CD4-positive, CD25-positive, alpha-beta regulatory T cell (primary cell): ENCODE measurements at regions not wholly inside any gene's neighbourhood (a gene's known extent, or its start where the extent isn't known, plus 50 kb on each side); places are given as distances from the start of the nearest gene placed in this dataset.

Source experiments
- ATAC-seq, 2 donors: fragments of 150-1000 bp; cut with Tn5 transposase; one replicate each; pipeline ENCODE4 v1.10.0; 2021; ENCODE audit warnings: low read depth in 2 of 2, moderate number of reproducible peaks in 2 of 2, moderate library complexity in 1 of 2
- DNase-seq, 3 donors: peaks; one replicate each; pipeline versions ENCODE4 v3.0.0 to v3.0.0-alpha.2; 2012 to 2022; ENCODE audit warnings: mixed read lengths in 1 of 3
- H3K27ac ChIP-seq: one replicate; pipeline ENCODE4 v1.7.0; 2013; ENCODE audit warnings: mild to moderate bottlenecking, low read length; ENCODE audit not compliant: insufficient read depth, poor library complexity, severe bottlenecking
- H3K27me3 ChIP-seq: one replicate; pipeline ENCODE4 v1.7.0; 2013; ENCODE audit warnings: low read length; ENCODE audit not compliant: control insufficient read depth, insufficient read depth
- H3K36me3 ChIP-seq: one replicate; pipeline ENCODE4 v1.7.0; 2013; ENCODE audit warnings: mild to moderate bottlenecking, low read length, moderate library complexity; ENCODE audit not compliant: control insufficient read depth, insufficient read depth
- H3K4me1 ChIP-seq: 2 replicates; pipeline ENCODE4 v1.7.0; 2013; ENCODE audit warnings: mild to moderate bottlenecking, low read length; ENCODE audit not compliant: insufficient read depth, control insufficient read depth, poor library complexity, severe bottlenecking
- H3K4me3 ChIP-seq: one replicate; pipeline ENCODE4 v1.7.0; 2013; ENCODE audit warnings: low read depth, mild to moderate bottlenecking, low read length, moderate library complexity
- H3K9me3 ChIP-seq, 2 experiments: 1 replicate in 1 of 2; 2 replicates in 1 of 2; pipeline ENCODE4 v1.7.0; 2013; ENCODE audit warnings: low read length in 2 of 2, mild to moderate bottlenecking in 1 of 2, moderate library complexity in 1 of 2; ENCODE audit not compliant: control insufficient read depth in 2 of 2
- H3K27ac Mint-ChIP-seq, 3 donors: one replicate each; pipeline ENCODE4 v1.8.0; 2020 to 2022; ENCODE audit warnings: mild to moderate bottlenecking in 3 of 3, mixed read lengths in 3 of 3, moderate library complexity in 2 of 3
- H3K27me3 Mint-ChIP-seq: one replicate; pipeline ENCODE4 v1.8.0; 2022; ENCODE audit warnings: mild to moderate bottlenecking, mixed read lengths
- H3K36me3 Mint-ChIP-seq: one replicate; pipeline ENCODE4 v1.8.0; 2020; ENCODE audit warnings: mixed read lengths
- H3K4me1 Mint-ChIP-seq, 4 donors: one replicate each; pipeline ENCODE4 v1.8.0; 2020 to 2022; ENCODE audit warnings: mixed read lengths in 4 of 4, mild to moderate bottlenecking in 1 of 4
- H3K4me3 Mint-ChIP-seq, 4 donors: one replicate each; pipeline ENCODE4 v1.8.0; 2020 to 2022; ENCODE audit warnings: mild to moderate bottlenecking in 4 of 4, mixed read lengths in 4 of 4, moderate library complexity in 3 of 4
- H3K9me3 Mint-ChIP-seq, 7 donors: one replicate each; pipeline ENCODE4 v1.8.0; 2020 to 2022; ENCODE audit warnings: mixed read lengths in 7 of 7, mild to moderate bottlenecking in 3 of 7, moderate library complexity in 2 of 7

DNA sequence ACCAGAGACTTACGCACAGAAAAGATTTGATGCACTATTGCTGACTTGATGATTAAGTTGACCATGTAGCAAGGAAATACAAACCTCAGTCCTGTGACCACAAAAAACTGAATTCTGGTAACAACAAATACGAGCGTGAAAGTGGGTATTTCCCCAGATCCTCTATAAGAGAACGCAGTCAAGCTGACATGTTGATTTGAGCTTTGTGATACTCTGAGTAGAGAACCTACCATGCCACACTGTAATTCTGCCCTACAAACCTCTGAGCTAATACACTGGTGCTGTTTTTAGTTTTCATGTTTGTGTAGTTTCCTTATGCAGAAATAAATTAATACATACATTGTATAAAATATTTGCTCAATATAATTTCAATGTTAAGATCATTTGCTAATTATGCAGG is 565.6 kb upstream of the EPHA5 start:
- Histone ChIP-seq H3K4me3 (no peak overlapping the region), H3K36me3 (no peaks in the 10 kb centered on the region), H3K4me1 (no peaks in the 10 kb centered on the region), H3K27me3 (no peaks in the 10 kb centered on the region), H3K27ac (no peak overlapping the region), H3K9me3 (peaks cover 1 to 3% of the 10 kb centered on the region in 2 experiments)
- no peaks in the 10 kb centered on the region for H3K4me1 Mint-ChIP-seq
- DNase-seq (no peak), ATAC-seq (no peak)
- no peaks in the 10 kb centered on the region for H3K27me3 Mint-ChIP-seq
- H3K4me3 Mint-ChIP-seq, result no peak overlapping the region
- H3K9me3 Mint-ChIP-seq, result peaks cover 0 to 13% (median 8%) of the 10 kb centered on the region in 7 donors
- H3K36me3 Mint-ChIP-seq, result no peaks in the 10 kb centered on the region
- no peak overlapping the region for H3K27ac Mint-ChIP-seq

DNA sequence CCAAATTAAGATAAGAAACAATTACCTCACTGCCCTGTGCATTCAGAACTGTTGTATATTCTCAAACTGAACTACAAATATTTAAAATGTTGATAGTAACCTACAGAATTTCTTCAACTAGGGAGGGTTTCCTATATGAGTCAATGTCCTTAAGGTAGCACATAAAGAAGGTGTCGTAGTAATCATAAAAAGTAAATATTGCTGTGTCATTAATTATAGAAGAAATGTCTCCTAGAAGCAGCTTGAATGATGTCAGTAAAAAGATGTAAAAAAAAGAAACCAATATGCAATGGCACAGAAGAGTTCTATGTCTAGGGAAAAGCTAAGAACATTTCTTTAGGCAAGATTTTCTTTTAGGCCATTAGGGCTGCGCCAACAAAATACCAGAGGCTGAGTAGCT is 559.6 kb upstream of the EPHA5 start:
- Mint-ChIP-seq H3K36me3 (no peaks in the 10 kb centered on the region), H3K4me3 (no peak overlapping the region), H3K9me3 (peaks cover 0 to 5% (median 3%) of the 10 kb centered on the region in 7 donors), H3K27ac (no peak overlapping the region), H3K4me1 (no peaks in the 10 kb centered on the region), H3K27me3 (no peaks in the 10 kb centered on the region)
- Histone ChIP-seq H3K27ac (no peak overlapping the region), H3K9me3 (no peaks in the 10 kb centered on the region), H3K36me3 (no peaks in the 10 kb centered on the region), H3K27me3 (no peaks in the 10 kb centered on the region), H3K4me1 (no peaks in the 10 kb centered on the region), H3K4me3 (no peak overlapping the region)
- DNase-seq (no peak), ATAC-seq (no peak)

DNA sequence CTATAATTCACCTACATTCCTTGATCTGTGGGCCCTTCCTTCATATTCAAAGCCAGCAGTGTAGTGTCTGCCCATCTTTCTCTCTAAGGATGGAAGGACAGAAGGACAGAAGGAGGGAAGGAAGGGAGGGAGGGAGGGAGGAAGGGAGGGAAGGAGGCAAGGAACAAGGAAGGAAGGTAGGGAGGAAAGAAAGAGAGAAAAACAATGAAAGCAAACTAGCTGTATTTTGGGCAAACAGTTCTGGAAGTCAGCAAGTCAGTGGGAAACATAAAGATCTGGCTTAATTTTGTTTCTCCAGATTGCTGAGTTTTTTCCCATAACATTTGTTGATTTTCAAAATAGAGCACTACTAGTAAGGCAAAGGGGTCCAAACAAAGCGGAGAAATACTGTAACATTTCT is 555.2 kb upstream of the EPHA5 start:
- H3K4me1 Mint-ChIP-seq, result no peaks in the 10 kb centered on the region

DNA sequence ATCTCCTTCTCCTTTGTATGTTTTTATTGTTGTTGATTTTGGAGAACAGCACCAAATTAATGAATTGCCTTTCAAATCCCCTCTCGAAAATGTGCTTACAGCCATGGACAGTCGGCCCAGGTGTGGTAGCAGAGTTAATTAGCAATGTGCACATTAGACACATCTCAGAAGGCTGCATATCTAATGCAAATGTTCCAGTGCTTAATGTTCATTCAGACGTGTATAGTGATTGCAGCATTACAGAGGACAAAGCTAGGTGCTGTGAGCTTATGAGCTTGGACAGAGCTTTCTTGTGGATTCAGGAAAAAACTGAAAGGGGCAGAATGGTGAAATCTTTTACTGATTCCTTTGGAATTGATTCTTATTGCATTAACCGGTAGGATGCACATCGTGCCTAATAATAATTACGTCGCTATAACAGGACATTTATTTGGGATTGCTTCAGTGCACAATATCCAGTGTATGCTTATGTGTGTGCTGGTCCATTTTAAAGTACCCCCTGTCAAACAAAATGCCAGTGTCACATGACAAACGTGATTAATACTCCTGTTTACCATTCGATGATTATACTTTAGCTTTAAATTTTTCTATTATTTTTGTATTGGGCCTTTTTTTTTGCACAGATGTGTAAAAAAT is 552.9 kb upstream of the EPHA5 start:
- peaks cover 2 to 12% (median 5%) of the 10 kb centered on the region in 7 donors for H3K9me3 Mint-ChIP-seq

More for the DNA sequence above, 555.2 kb upstream of the EPHA5 start:
- no peaks in the 10 kb centered on the region for H3K9me3 ChIP-seq
- ATAC-seq, result no peak
- H3K4me1 ChIP-seq, result no peaks in the 10 kb centered on the region
- H3K4me3 ChIP-seq, result no peak overlapping the region
- DNase-seq, result no peak
- no peaks in the 10 kb centered on the region for H3K36me3 Mint-ChIP-seq
- H3K27ac Mint-ChIP-seq, result no peak overlapping the region
- H3K36me3 ChIP-seq, result no peaks in the 10 kb centered on the region
- no peaks in the 10 kb centered on the region for H3K27me3 ChIP-seq
- no peak overlapping the region for H3K27ac ChIP-seq
- H3K27me3 Mint-ChIP-seq, result no peaks in the 10 kb centered on the region
- peaks cover 0 to 6% (median 4%) of the 10 kb centered on the region in 7 donors for H3K9me3 Mint-ChIP-seq
- no peak overlapping the region for H3K4me3 Mint-ChIP-seq

DNA sequence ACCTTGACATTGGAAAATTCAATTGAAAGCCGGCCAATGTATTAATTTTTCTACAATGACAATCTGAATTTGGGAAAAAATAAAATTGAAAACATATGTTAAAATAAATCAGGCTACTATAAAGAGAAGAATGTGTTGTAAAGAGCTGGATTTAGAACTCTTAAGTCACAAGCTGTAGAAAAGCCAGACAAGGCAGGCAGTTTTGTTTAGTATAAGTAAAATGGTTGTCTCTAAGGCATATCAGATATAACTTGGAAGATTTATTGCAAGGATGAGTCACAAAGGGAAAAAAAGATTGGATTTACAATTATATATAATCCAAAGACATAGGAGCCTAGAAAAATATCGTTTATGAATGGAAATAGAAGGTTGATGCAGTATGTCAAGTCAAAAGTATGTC is 549.1 kb upstream of the EPHA5 start:
- Histone ChIP-seq H3K27ac (no peak overlapping the region), H3K27me3 (no peaks in the 10 kb centered on the region), H3K9me3 (no peaks in the 10 kb centered on the region), H3K4me1 (no peaks in the 10 kb centered on the region), H3K4me3 (no peak overlapping the region), H3K36me3 (no peaks in the 10 kb centered on the region)
- ATAC-seq, result no peak
- peak overlapping the region in 1 of 4 donors; percentile 63 for H3K4me3 Mint-ChIP-seq
- H3K27ac Mint-ChIP-seq, result no peak overlapping the region
- peaks cover 3 to 21% (median 7%) of the 10 kb centered on the region in 7 donors for H3K9me3 Mint-ChIP-seq
- H3K36me3 Mint-ChIP-seq, result no peaks in the 10 kb centered on the region
- H3K4me1 Mint-ChIP-seq, result no peaks in the 10 kb centered on the region
- DNase-seq, result no peak
- no peaks in the 10 kb centered on the region for H3K27me3 Mint-ChIP-seq

More for the DNA sequence above, 552.9 kb upstream of the EPHA5 start:
- Histone ChIP-seq H3K27me3 (no peaks in the 10 kb centered on the region), H3K36me3 (no peaks in the 10 kb centered on the region), H3K4me3 (no peak overlapping the region), H3K4me1 (no peaks in the 10 kb centered on the region), H3K27ac (no peak overlapping the region), H3K9me3 (no peaks in the 10 kb centered on the region)
- Mint-ChIP-seq H3K27ac (no peak overlapping the region), H3K27me3 (no peaks in the 10 kb centered on the region), H3K4me3 (no peak overlapping the region), H3K36me3 (no peaks in the 10 kb centered on the region), H3K4me1 (no peaks in the 10 kb centered on the region)
- DNase-seq, result no peak
- ATAC-seq, result no peak

DNA sequence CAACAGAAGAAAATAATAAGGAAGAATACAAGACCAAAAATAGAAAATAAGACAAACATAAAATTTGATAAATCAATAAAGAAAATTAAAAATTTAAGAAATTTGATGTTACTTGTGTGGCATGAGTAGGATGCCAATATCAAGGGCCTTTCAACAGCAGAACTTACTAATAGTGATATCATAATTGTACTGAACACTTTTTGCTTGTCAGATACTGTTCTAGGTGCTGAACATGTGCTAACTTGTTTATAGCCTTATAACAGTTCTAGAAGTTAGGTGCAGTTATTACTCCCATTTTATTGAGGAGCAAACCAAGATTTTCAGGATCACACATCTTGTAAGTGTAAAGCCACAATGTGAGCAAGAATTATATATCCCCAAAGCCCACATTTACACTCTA is 546.0 kb upstream of the EPHA5 start:
- H3K36me3 Mint-ChIP-seq, result no peaks in the 10 kb centered on the region
- H3K27me3 Mint-ChIP-seq, result no peaks in the 10 kb centered on the region
- no peaks in the 10 kb centered on the region for H3K9me3 ChIP-seq
- H3K4me3 ChIP-seq, result no peak overlapping the region
- no peaks in the 10 kb centered on the region for H3K36me3 ChIP-seq
- no peaks in the 10 kb centered on the region for H3K27me3 ChIP-seq
- H3K9me3 Mint-ChIP-seq, result peaks cover 2 to 24% (median 7%) of the 10 kb centered on the region in 7 donors
- ATAC-seq, result no peak
- no peak for DNase-seq
- no peak overlapping the region for H3K4me3 Mint-ChIP-seq
- H3K4me1 Mint-ChIP-seq, result no peaks in the 10 kb centered on the region
- H3K27ac Mint-ChIP-seq, result no peak overlapping the region
- no peak overlapping the region for H3K27ac ChIP-seq
- H3K4me1 ChIP-seq, result no peaks in the 10 kb centered on the region

DNA sequence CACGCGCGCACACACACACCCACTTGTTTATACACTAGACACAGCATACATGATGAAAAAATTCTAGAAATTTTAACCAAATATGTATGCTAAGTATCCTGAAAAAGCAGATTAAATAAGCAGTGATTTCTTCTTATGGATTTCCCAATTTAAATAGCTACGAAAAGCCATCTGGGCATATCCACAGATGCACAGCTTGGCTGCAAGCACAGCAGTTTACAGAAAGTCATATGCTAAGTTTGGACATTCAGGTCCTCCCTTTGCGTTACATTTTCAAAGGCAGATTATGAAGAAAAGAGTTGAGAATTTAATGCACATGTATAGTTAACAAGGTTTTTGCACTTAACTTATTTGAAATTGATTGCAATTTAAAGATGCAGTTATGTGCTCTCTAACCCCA is 542.2 kb upstream of the EPHA5 start:
- no peak for ATAC-seq
- H3K36me3 Mint-ChIP-seq, result no peaks in the 10 kb centered on the region
- Histone ChIP-seq H3K27ac (no peak overlapping the region), H3K4me1 (no peaks in the 10 kb centered on the region), H3K4me3 (no peak overlapping the region), H3K27me3 (no peaks in the 10 kb centered on the region), H3K9me3 (peaks cover 3 to 10% of the 10 kb centered on the region in 2 experiments), H3K36me3 (no peaks in the 10 kb centered on the region)
- H3K9me3 Mint-ChIP-seq, result peaks cover 3 to 26% (median 9%) of the 10 kb centered on the region in 7 donors
- no peaks in the 10 kb centered on the region for H3K4me1 Mint-ChIP-seq
- no peak overlapping the region for H3K27ac Mint-ChIP-seq
- no peak for DNase-seq
- no peak overlapping the region for H3K4me3 Mint-ChIP-seq
- H3K27me3 Mint-ChIP-seq, result no peaks in the 10 kb centered on the region

DNA sequence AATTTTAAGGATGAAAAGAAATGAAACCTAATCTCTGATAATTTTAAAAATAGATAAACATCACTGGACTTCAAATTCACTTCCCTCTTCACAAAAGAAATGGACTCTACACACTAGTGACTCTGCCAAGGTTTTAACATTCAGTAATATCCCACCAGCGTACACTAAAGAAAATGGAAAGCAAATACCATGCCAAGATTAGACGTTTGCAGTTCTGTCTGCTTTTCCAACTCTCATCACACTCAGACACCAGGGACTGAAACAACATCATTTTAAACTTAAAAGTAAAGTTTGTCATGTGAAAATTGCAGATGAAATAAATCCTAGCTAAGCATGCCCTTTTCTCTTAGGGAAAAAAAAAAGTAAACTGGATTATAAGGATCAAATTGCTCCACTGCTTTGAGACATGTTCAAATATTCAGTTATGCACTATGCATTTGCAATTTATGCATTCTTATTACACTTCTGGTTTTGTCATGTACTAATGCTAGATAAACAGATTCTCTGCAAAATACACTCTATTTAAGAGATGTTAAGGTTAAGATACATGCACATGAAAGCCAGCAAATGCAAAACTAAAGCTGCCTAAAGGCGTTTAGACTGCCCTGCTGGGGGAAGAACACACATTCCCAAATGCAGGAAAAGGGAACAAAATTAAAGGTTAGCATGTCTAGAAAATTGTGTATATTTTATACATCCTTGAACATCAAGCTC is 534.4 kb upstream of the EPHA5 start:
- H3K4me1 ChIP-seq, result no peaks in the 10 kb centered on the region
- no peak overlapping the region for H3K27ac ChIP-seq
- Mint-ChIP-seq H3K4me3 (no peak overlapping the region), H3K27ac (no peak overlapping the region), H3K4me1 (no peaks in the 10 kb centered on the region), H3K27me3 (no peaks in the 10 kb centered on the region), H3K36me3 (no peaks in the 10 kb centered on the region), H3K9me3 (peaks cover 2 to 20% (median 6%) of the 10 kb centered on the region in 7 donors)
- H3K9me3 ChIP-seq, result peaks cover 2 to 10% of the 10 kb centered on the region in 2 experiments
- DNase-seq, result no peak
- no peak overlapping the region for H3K4me3 ChIP-seq
- ATAC-seq, result no peak
- H3K36me3 ChIP-seq, result no peaks in the 10 kb centered on the region
- H3K27me3 ChIP-seq, result no peaks in the 10 kb centered on the region
